HG03571 (cell line): ENCODE measurements at regions not wholly inside any gene's neighbourhood (a gene's known extent, or its start where the extent isn't known, plus 50 kb on each side); places are given as distances from the start of the nearest gene placed in this dataset.
"Not testable (repeated sequence)": the region's sequence is repeated elsewhere in the genome, so short reads cannot be mapped to it uniquely, and the experiment has no call there.

Experiments used
- ATAC-seq: cut with Tn5 transposase; IDR thresholded peaks from one replicate; pipeline ENCODE4 v1.9.1; 2021; ENCODE audit not compliant: unreplicated experiment

GRCh38 chr7:131686833-131687232 lies 130.4 kb upstream of the PODXL start:
- ATAC-seq = no peak

- no peak for ATAC-seq
Observed at GRCh38 chr7:131683536-131684125, 127.2 kb upstream of the PODXL start.

DNA sequence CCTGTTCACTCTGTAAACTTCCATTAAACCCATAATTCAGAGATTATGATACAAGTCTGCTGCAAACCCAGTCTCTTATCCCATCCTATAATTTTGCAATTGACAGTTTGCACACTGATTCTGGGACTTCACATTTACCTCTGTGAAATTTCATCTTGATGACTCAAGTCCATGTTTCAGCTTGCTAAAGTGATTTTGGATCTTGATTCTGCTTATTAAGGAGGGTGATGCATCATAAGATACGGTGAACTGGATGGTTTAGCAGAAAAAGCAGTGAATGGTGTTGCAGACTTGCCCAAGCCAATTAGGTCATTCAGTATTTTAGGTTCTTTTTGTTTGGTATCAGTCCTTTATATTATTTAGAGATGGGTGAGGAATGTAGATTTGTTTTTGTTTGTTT lies 125.5 kb upstream of the PODXL start:
- ATAC-seq = no peak

DNA sequence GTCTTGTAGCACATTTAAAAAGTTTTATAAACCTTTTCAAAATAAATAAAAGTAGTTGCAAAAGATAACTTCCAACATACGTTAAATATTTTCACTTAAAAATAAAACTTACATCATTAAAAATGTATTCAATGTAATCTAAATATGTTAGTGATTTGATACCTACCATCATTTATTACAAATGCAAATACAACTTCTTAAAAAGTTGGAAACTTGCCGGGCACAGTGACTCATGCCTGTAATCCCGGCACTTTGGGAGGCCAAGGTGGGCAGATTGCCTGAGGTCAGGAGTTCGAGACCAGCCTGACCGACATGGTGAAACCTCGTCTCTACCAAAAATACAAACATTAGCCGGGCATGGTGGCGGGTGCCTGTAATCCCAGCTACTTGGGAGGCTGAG lies 122.6 kb upstream of the PODXL start:
- not testable (repeated sequence) for ATAC-seq

DNA sequence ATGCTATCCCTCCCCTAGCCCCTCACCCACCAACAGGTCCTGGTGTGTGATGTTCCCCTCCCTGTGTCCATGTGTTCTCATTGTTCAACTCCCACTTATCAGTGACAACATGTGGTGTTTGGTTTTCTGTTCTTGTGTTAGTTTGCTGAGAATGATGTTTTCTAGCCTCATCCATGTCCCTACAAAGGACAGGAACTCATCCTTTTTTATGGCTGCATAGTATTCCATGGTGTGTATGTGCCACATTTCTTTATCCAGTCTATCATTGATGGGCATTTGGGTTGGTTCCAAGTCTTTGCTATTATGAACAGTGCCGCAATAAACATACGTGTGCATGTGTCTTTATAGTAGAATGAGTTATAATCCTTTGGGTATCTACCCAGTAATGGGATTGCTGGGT lies 120.4 kb upstream of the PODXL start:
- not testable (repeated sequence) for ATAC-seq

- ATAC-seq = no peak
Observed at GRCh38 chr7:131674131-131674530, 117.7 kb upstream of the PODXL start.

DNA sequence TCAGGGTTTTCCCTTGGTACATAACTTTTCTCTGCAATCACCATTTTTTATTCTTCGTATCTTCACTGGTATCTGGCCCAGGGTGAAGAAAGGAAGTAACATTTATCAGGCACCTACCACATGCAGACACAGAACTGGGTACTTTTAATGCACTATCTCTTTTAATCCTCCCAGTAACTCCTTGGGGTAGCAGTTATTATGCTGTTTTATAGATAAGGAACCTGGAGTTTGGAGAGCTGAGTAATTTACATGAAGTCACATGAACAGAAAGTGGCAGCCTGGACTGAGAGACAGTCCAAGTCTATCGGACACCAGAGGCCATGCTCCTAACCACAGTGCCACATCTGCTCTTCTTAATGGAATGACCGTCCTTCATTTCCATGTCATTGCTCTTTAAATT lies 117.1 kb upstream of the PODXL start:
- no peak for ATAC-seq

DNA sequence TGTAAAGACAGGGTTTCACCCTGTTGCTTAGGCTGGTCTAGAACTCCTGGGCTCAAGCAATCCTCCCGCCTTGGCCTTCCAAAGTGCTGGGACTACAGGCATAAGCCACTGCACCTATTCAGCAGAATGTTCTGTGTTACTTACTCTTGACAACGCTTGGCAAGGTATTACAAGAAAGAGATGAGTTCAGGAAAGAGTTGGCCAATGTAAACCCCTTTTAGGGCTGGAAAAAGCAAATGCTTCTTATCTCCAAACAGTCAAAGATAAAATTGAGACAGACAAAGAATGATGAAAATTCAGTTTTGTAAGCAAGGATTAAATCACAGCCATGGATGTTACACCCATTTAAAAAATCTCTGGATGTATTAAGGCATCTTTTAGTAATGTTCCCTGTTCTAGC lies 114.0 kb upstream of the PODXL start:
- no peak for ATAC-seq

DNA sequence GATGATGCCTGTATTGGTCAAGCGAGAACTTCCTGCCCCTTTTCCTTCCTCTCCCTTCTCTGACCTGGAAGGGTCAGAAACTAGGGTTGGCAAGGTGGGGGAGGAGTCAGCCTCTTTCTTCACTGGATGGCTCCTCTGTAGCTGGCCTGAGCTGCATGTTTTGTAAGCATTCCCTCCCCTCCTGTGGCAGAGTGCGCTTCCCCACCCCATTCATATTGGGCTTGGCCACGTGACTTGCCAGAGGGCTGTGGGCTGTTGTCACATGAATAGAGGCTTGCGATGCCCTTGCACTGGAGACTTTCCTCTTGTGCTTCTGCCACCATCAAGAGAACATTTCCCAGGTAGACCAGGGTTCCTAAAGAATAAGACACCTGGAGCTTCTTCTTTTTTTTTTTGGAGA lies 111.3 kb upstream of the PODXL start:
- no peak for ATAC-seq

GRCh38 chr7:131665021-131665420 lies 108.6 kb upstream of the PODXL start:
- ATAC-seq = no peak

- ATAC-seq = no peak
Observed at GRCh38 chr7:131664570-131664969, 108.1 kb upstream of the PODXL start.

DNA sequence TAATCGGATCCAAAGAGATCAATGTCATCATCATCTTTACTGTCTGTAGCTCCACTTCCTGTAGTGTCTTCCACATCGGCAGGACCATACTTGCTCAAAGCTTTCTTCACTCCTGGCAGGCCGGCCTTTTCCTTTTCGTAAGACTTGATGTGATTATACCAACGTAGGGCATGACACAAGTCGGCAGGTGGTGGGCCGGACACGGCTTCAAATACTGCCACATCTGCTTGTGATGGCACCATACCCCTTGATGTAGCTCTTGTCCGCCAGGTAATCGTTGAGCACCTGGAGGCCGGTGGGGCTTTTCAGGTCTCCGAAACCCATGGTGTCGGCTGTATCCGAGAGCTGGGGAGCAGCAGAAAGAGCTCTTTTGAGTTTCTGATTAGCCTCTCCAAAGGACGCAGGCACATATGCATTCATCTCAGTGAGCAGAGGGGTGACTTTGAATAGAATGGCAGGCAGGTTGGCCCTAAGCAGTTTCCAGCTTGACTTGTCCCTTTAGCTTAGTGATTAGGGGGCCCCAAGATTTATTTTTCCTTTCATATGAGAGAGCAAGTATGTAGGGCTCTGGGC lies 106.0 kb upstream of the PODXL start:
- not testable (repeated sequence) for ATAC-seq

DNA sequence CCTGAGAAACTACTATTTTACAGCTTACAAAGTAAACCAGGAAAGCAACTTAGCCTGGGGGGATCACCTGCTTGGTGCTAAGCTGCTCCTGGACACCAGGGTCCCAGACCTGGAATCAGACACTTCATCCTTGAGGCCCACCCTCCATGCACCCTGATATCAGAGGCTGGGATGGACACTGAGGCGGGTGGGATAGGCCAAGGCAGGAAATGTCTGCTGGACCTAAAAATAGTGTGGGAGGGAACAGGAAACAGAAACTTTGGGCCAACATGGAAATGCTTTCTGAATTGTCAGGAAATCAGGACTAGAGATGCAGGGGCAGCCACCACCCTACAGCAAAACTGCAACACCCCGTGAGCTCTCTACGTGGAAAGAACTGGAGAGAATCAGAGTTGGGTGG lies 101.5 kb upstream of the PODXL start:
- no peak for ATAC-seq

DNA sequence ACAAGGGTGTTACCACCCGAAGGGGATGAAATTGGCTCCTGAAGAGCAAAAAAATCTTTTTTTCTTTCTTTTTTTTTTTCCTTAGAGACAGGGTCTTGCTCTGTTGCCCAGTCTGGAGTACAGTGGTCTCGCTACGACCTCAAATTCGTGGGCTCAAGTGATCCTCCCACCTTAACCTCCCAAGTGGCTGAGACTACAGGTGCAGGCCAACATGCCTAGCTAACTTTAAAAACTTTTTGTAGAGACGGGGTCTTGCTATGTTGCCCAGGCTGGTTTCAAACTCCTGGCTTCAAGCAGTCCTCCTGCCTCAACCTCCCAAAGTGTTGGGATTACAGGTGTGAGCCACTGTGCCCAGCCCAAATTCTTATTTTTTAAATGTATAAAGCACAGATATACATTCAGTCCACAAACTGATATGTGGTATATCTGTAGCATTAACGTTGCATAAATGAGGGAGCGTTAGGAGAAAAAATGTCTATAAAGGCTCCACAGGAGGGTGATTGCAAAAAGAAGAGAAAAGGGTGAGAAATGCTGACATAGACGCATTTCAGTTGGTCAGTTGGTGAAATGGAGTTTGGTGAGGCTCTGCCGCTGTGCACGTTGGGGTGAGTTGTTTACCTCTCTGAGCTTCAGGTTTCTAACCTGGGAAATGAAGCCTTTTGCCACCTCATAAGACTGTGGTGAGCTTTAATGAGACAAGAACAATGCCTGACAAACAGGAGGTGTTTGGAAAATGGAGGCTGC lies 100.7 kb upstream of the PODXL start:
- no peak for ATAC-seq

GRCh38 chr7:131655866-131656265 lies 99.4 kb upstream of the PODXL start:
- ATAC-seq = no peak

DNA sequence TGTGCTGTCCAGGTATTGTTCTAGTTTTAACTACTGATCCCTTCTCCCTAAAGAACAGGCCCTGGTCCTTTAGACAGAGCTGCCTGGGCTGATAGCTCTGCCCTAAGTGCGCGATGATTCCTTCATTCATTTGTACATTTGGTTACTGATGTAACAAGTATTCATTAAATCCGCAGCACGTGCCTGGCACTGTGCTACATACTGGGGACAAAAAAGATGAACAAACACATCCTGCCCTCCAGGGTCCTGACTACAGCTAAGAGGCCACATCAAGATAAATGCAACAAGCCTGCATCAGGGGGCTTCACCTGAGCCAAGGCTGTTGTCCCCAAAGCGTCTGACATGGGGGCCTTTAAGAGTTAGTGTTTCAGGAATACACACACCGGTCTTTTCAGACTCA lies 99.0 kb upstream of the PODXL start:
- ATAC-seq = no peak

DNA sequence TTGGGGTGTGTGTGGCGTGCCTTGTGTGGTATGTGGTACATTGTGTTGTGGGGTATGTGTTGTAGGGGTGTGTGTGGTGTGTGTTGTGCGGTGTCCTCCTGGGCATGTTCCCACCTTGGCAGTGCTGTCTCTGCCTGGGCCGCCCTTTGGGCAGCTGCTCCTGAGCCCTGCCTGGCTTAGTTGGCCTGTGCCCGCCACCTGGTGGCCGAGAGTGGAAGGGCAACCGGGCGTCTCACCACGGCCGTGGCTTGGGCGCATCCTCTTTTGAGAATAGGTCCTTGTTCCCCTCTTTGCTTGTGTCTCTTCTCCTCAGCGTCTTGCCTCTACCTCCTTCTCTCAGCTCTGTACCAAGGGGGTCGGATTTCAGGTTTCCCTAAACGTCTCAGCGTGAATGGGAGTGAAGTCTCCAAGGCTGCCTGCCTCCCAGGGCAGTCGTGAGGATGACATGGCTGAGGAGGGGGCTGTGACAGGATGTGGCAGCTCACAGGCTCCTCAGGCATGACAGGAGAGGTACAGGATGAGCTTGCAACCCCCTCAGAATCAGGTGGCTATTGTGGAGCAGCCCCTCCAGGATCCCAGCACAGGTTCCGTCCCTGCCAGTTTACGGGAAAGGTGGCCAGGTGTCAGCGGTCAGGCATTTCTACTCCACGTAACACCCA lies 98.4 kb upstream of the PODXL start:
- peak; percentile 90 for ATAC-seq

DNA sequence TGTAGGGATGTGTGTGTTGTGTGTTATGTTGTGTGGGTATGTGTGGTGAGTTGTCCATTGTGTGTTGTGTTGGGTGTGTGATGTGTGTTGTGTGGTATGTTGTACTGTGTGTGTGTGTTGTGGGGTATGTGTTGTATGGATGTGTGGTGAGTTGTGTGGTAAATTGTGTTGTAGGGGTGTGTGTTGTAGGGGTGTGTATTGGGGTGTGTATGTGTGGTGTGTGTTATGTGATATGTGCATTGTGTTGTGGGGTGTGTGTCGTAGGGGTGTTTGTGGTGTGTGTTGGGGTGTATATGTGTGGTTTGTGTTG lies 97.8 kb upstream of the PODXL start:
- no peak for ATAC-seq

- no peak for ATAC-seq
Observed at GRCh38 chr7:131653418-131654248, 97.2 kb upstream of the PODXL start.

DNA sequence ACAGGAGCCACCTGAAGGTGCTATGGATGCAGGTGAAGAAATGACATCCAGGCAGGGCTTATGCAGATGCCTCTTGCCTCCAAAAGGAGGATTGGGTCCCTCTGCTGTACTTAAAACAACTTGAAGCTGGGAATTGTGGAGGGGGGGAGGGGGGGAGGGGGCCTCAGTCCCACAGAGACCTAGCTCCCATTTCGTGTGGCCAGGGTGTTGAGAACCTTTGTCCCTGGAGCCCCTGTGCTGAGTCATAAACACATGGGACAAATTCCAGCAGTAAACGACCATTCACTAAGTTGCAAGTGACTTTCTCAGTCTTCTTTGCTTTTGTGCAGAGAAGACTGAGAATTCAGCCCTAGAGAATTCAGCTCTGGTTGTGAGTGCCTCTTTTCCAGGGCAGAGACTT lies 96.5 kb upstream of the PODXL start:
- ATAC-seq = no peak

DNA sequence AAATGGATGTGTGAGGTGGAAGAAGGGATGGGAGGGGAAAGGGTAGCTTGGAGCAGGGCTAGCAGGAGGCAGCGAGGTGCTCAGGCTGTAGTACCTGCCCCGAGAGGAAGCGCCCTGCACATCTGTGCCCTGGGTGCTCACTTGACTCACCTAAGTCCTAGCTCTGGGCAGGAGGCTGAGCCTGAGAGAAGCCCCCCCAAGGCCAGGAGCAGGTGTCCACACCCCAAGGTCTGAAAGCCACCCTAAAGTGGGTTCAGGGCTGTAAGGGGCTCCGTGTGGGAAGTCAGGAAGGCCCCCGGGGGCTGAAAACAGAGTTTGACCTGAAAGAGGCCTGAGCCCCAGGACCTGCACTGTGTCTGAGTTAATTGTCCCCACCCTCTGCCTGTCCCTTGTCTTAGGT lies 95.8 kb upstream of the PODXL start:
- ATAC-seq = no peak
